ENCODE measurements at regions not wholly inside any gene's neighbourhood (a gene's known extent, or its start where the extent isn't known, plus 50 kb on each side); places are given as distances from the start of the nearest gene placed in this dataset.

GRCh38 chr1:219119839-219120238 lies 53.8 kb upstream of the LYPLAL1 start:
- no peaks in the 10 kb centered on the region for H3K27me3 ChIP-seq (ENCODE audit: control insufficient read depth, insufficient read depth, low read length)
- H3K36me3 ChIP-seq (ENCODE audit: control insufficient read depth, insufficient read depth, low read length): no peaks in the 10 kb centered on the region
- no peak overlapping the region for H3K4me3 ChIP-seq (ENCODE audit: low read depth, low read length)
- H3K9ac ChIP-seq (ENCODE audit: low read length): no peak overlapping the region
- H3K27ac ChIP-seq (ENCODE audit: low read depth, low read length): no peak overlapping the region
- no peaks in the 10 kb centered on the region for H3K9me3 ChIP-seq (ENCODE audit: control insufficient read depth, insufficient read depth, low read depth, low read length)
- no peaks in the 10 kb centered on the region for H3K4me1 ChIP-seq (ENCODE audit: control insufficient read depth, insufficient read depth, low read length)

GRCh38 chr1:219120624-219121544 lies 52.8 kb upstream of the LYPLAL1 start:
- Histone ChIP-seq H3K27ac (ENCODE audit: low read depth, low read length) (no peak overlapping the region; the same call in 1 of the 2 replicates), H3K36me3 (ENCODE audit: control insufficient read depth, insufficient read depth, low read length) (no peaks in the 10 kb centered on the region), H3K4me1 (ENCODE audit: control insufficient read depth, insufficient read depth, low read length) (no peaks in the 10 kb centered on the region), H3K9ac (ENCODE audit: low read length) (no peak overlapping the region), H3K4me3 (ENCODE audit: low read depth, low read length) (no peak overlapping the region), H3K27me3 (ENCODE audit: control insufficient read depth, insufficient read depth, low read length) (no peaks in the 10 kb centered on the region), H3K9me3 (ENCODE audit: control insufficient read depth, insufficient read depth, low read depth, low read length) (no peaks in the 10 kb centered on the region)

- no peak overlapping the region for H3K4me3 ChIP-seq (ENCODE audit: low read depth, low read length)
- no peak overlapping the region for H3K27ac ChIP-seq (ENCODE audit: low read depth, low read length)
- H3K4me1 ChIP-seq (ENCODE audit: control insufficient read depth, insufficient read depth, low read length): no peaks in the 10 kb centered on the region
- H3K36me3 ChIP-seq (ENCODE audit: control insufficient read depth, insufficient read depth, low read length): no peaks in the 10 kb centered on the region
- H3K9me3 ChIP-seq (ENCODE audit: control insufficient read depth, insufficient read depth, low read depth, low read length): no peaks in the 10 kb centered on the region
- no peaks in the 10 kb centered on the region for H3K27me3 ChIP-seq (ENCODE audit: control insufficient read depth, insufficient read depth, low read length)
- no peak overlapping the region for H3K9ac ChIP-seq (ENCODE audit: low read length)
Measured at GRCh38 chr1:219121679-219122078, 52.0 kb upstream of the LYPLAL1 start.

GRCh38 chr1:219123036-219123435 lies 50.6 kb upstream of the LYPLAL1 start:
- Histone ChIP-seq H3K4me3 (ENCODE audit: low read depth, low read length) (no peak overlapping the region), H3K9me3 (ENCODE audit: control insufficient read depth, insufficient read depth, low read depth, low read length) (no peaks in the 10 kb centered on the region), H3K36me3 (ENCODE audit: control insufficient read depth, insufficient read depth, low read length) (no peaks in the 10 kb centered on the region), H3K4me1 (ENCODE audit: control insufficient read depth, insufficient read depth, low read length) (no peaks in the 10 kb centered on the region), H3K27me3 (ENCODE audit: control insufficient read depth, insufficient read depth, low read length) (no peaks in the 10 kb centered on the region), H3K9ac (ENCODE audit: low read length) (no peak overlapping the region), H3K27ac (ENCODE audit: low read depth, low read length) (no peak overlapping the region)
